GM18867 (cell line): ENCODE measurements at regions not wholly inside any gene's neighbourhood (a gene's known extent, or its start where the extent isn't known, plus 50 kb on each side); places are given as distances from the start of the nearest gene placed in this dataset.

ENCODE experiments used
- ATAC-seq: cut with Tn5 transposase; IDR thresholded peaks from one replicate; pipeline ENCODE4 v1.9.1; 2021; ENCODE audit warnings: mild to moderate bottlenecking, moderate library complexity; ENCODE audit not compliant: unreplicated experiment

DNA sequence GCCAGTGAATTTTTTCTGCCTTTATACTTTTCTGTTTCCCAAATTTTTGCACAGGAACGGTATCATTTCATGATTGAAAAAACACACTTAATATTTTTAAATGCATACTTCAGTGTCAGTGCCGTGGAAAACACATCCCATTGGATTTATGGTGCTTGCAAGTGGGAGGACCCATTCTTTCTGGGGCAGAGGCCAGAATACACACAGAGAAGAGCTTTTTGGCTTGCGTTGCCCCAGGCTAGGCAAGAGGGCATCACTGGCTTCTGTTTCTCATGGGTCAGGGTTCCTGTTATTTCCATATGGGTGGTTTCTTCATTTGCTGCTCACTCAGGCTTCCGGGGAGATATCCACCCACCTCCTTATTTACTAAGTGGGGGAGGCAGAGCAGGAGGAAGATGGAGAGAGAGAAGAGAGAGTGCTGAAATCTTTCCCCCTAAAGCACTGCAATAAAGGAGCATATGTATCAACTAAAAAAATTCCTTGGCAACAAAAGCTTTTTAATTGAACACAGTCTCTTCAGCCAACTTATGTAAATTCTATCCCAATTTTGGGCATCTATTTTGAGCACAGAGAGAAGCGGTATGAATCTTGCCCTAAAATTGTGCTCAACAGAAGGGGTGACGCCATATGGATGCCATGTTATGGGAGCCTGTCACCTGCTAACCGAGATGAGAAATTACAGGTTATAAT is 66.0 kb upstream of the KIRREL3 start:
- no peak for ATAC-seq

DNA sequence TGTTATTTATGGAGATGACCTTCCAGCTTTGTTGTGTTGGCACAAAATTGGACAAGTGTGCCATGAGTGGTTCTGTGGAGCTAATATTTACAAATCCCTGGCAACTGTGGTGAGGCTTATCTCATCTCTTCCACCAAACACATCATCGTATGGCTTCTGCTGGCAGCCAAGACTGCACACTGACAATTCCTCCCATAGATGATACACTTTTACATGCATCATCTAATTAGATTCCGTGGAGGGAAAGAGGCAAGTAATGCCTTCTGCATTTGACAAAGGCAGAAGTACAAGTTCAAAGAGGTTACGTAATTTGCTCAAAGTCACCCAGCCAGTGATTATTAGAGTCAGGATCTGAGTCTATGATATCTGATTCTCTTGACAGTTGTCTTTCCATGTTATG is 62.7 kb upstream of the KIRREL3 start:
- ATAC-seq = no peak

DNA sequence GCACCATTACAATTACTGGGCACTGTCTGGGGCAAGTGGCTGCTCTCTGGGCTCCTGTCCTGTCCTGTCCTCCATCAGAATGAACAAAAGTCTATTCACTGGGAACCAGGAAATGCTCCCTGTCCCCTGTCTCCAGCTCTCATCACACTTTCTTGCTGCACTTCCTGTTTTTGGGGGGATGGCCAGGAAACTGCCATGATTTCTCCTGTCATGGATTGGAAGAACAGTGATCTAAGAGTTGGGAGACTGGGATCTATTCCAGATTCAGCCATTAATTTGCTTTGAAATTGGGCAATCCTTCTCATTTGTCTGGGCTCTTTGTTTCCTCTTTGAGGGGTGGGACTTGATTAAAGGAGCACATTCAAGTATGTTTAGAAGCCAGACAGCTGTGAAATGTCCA is 61.4 kb upstream of the KIRREL3 start:
- ATAC-seq = no peak

DNA sequence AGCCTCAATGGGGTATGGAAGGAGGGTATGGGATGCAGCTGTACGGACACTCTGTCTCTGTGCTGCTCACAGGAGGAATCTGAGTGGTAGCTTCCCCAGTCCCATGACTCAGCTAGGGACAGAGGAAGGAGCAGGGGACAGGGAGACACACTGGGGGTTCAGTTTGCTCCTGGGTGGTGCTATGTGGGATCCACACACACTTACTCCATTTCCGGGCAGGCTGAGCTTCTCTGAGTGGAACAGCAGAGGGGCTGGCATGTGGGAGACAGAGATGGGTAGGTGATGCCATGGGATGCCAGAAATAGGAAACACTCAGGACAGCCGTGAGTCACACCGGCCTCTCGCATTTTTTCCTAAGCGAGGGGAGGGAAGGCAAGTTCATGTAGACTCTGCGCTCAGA is 59.2 kb upstream of the KIRREL3 start:
- ATAC-seq = no peak

DNA sequence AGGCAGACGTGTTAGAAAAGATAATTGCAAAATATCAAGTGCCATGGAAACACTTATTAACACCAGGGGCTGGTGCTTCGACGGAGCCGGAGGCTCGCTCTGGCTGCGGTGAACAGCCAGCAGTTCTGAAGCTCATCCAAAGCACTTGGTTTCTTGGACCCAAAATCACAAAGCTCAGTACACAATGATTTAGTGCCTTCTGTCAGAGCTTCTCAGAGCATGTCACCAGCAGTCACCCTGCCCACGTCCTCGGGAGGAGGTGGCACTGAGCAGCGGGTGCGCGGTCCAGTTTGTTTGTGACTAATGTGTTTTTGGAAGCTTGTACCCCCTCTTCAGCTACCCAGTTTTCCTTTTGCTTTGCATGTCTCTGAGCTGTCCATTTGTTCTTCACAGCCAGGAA is 58.7 kb upstream of the KIRREL3 start:
- no peak for ATAC-seq

DNA sequence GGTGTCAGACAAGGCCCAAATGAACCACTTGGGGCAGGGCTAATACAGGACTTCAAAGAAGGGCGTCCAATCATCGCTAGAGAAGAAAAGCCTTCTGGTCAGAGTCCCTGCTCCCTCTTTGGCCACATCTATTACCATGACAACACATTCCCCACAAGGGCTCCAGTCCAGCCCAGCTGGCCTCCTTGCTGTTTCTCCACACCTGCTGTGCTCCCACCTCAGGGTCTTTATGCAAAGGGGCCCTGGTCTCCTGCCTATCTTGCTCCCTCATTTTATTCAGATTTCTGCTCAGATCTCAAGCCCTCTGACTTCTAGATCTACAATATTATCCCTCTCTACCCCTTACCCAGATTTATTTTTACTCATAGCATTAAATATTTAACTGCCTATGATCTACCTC is 58.0 kb upstream of the KIRREL3 start:
- no peak for ATAC-seq

DNA sequence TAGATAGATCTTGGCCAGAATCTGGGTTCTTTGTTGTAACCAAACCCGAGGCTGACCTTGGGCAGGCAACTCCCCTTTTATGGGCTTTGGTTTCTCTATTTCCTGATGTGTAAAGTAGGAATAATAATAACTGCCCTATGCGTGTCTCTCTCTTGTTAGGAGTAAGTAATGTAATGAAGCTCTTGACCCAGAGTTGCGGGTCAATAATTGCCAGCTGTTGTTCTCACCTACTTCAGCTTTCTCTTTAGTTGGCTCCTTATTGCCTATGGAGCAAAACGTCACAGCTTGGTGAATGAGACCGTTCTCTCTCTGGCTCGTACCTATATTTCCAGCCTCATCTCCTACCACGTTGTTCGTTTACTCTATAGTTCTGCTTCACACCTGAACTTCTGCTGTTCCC is 56.6 kb upstream of the KIRREL3 start:
- no peak for ATAC-seq

DNA sequence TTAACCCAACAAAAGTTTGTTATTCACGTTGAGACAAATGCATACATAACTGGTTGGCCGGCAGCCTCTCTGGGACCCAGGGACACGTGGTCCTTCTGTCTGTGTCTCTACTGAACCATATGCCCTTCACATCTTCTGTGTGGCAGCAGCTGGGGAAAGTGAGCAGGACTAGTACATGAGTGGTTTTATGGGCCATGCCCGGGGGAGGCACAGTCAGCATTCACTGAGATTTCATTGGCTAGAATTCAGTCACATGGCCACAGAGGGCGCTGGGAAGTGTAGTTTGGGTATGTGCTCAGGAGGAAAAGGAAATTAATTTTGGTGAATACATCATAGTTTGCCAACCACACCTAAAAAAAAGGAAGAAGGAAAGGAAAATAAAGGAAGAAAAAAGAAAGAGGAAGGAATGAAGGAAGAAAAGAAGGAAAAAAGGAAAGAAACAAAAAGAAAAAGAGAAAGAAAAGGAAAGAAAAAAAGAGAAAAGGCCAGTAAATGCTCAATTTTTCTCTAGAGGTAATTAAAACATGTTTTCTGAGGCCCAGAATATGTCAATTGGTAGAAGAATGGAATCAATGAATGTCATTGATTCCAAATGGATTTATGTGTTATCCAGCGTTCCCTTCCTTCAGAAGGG is 55.9 kb upstream of the KIRREL3 start:
- peak; percentile 62 for ATAC-seq

DNA sequence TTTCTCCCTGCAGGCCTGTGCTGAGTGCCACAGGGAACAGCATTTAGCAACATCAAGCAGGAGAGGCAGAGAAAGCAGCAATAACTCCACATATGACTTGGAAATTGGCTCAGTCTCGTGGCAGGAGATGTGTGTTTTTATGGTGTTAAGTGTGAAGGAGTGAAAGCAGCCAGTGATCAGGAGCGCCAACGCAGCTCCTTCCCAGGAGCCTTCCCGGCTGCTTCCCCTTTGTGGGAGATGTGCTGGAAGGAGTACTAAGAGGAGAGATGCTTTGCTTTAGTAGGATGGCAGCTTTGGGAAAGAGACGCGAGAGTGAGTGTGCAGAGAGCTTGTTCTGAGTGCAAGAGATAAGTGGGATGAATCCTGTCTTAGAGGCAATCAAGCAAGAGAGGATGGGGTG is 54.7 kb upstream of the KIRREL3 start:
- no peak for ATAC-seq

DNA sequence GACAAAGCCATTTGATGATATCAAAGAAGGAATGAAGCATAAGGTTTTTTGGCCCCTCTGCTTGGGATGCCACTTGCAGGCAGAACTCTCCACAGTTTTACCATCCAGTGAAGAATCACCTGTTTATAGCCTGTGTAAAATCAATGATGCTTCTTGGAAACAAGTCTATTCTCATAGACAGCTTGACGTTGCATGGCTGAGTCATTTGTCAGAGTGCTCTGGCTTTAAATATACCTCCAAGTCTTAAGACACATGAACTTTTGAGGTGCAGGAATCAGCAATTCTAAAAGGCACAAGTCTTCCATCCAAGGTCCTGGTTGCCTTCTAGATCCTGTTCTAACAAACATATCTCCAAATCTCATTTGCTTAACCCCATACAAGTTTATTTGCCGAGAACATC is 53.6 kb upstream of the KIRREL3 start:
- no peak for ATAC-seq

DNA sequence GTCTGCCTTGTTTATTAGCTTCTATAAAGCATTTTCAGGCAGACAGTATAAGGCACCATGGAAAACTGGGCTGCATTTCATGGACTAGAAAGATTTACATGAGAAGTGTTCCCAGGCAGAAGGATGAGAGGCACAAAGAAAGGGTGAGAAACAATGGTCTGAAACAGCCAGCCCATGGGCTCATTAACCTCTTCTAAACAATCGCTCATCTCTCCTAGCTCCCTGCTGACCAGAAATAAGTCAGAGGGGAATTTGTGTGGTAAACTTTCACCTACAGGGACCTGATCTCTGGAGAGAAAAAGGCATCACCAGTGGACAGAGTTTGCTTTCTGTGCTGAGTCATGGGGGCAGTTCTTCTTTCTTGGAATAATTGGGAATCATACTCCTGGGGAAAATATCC is 51.8 kb upstream of the KIRREL3 start:
- no peak for ATAC-seq
